ENCODE measurements at regions not wholly inside any gene's neighbourhood (a gene's known extent, or its start where the extent isn't known, plus 50 kb on each side); places are given as distances from the start of the nearest gene placed in this dataset.
"Not testable (repeated sequence)": the region's sequence is repeated elsewhere in the genome, so short reads cannot be mapped to it uniquely, and the experiment has no call there.

GRCh38 chr4:117135634-117136354 is 50.4 kb upstream of the TRAM1L1 start:
- no peak for DNase-seq (ENCODE audit: low read depth)

- DNase-seq (ENCODE audit: low read depth), result no peak
Measured at GRCh38 chr4:117137145-117137544, 51.8 kb upstream of the TRAM1L1 start.

- DNase-seq (ENCODE audit: low read depth), result not testable (repeated sequence)
Measured at GRCh38 chr4:117138732-117139131, 53.4 kb upstream of the TRAM1L1 start.

- DNase-seq (ENCODE audit: low read depth), result no peak
Measured at GRCh38 chr4:117154251-117154650, 68.9 kb upstream of the TRAM1L1 start.

- no peak for DNase-seq (ENCODE audit: low read depth)
Measured at GRCh38 chr4:117156806-117157205, 71.4 kb upstream of the TRAM1L1 start.

- no peak for DNase-seq (ENCODE audit: low read depth)
Measured at GRCh38 chr4:117157360-117157759, 72.0 kb upstream of the TRAM1L1 start.

GRCh38 chr4:117162976-117163375 is 77.6 kb upstream of the TRAM1L1 start:
- DNase-seq (ENCODE audit: low read depth), result no peak

GRCh38 chr4:117164338-117164737 is 79.0 kb upstream of the TRAM1L1 start:
- DNase-seq (ENCODE audit: low read depth), result no peak

- DNase-seq (ENCODE audit: low read depth), result not testable (repeated sequence)
Measured at GRCh38 chr4:117175369-117175768, 90.0 kb upstream of the TRAM1L1 start.

GRCh38 chr4:117203231-117203630 is 117.9 kb upstream of the TRAM1L1 start:
- DNase-seq (ENCODE audit: low read depth), result no peak

GRCh38 chr4:117210551-117210950 is 125.2 kb upstream of the TRAM1L1 start:
- DNase-seq (ENCODE audit: low read depth), result no peak

GRCh38 chr4:117224256-117224655 is 138.9 kb upstream of the TRAM1L1 start:
- DNase-seq (ENCODE audit: low read depth), result no peak

- no peak for DNase-seq (ENCODE audit: low read depth)
Measured at GRCh38 chr4:117225471-117225870, 140.1 kb upstream of the TRAM1L1 start.

- DNase-seq (ENCODE audit: low read depth), result no peak
Measured at GRCh38 chr4:117227925-117228324, 142.5 kb upstream of the TRAM1L1 start.

- no peak for DNase-seq (ENCODE audit: low read depth)
Measured at GRCh38 chr4:117239434-117239833, 154.1 kb upstream of the TRAM1L1 start.

GRCh38 chr4:117249333-117249732 is 164.0 kb upstream of the TRAM1L1 start:
- no peak for DNase-seq (ENCODE audit: low read depth)

GRCh38 chr4:117264072-117264471 is 178.7 kb upstream of the TRAM1L1 start:
- no peak for DNase-seq (ENCODE audit: low read depth)

- DNase-seq (ENCODE audit: low read depth), result no peak
Measured at GRCh38 chr4:117267317-117267716, 181.9 kb upstream of the TRAM1L1 start.

GRCh38 chr4:117284736-117285135 is 199.4 kb upstream of the TRAM1L1 start:
- no peak for DNase-seq (ENCODE audit: low read depth)

- DNase-seq (ENCODE audit: low read depth), result no peak
Measured at GRCh38 chr4:117293784-117294183, 208.4 kb upstream of the TRAM1L1 start.

- no peak for DNase-seq (ENCODE audit: low read depth)
Measured at GRCh38 chr4:117302226-117302625, 216.8 kb upstream of the TRAM1L1 start.

- DNase-seq (ENCODE audit: low read depth), result no peak
Measured at GRCh38 chr4:117311215-117311614, 225.8 kb upstream of the TRAM1L1 start.

GRCh38 chr4:117311989-117312388 is 226.6 kb upstream of the TRAM1L1 start:
- no peak for DNase-seq (ENCODE audit: low read depth)

GRCh38 chr4:117324851-117325491 is 239.6 kb upstream of the TRAM1L1 start:
- DNase-seq (ENCODE audit: low read depth), result no peak

All from GM04504 (cell line).